ENCODE measurements at regions not wholly inside any gene's neighbourhood (a gene's known extent, or its start where the extent isn't known, plus 50 kb on each side); places are given as distances from the start of the nearest gene placed in this dataset.

- no peak overlapping the region for H3K4me3 ChIP-seq (ENCODE audit: low read depth, low read length)
- H3K36me3 ChIP-seq (replicated peaks) = no peaks in the 10 kb centered on the region
- no peak overlapping the region for H3K27ac ChIP-seq
- no peaks in the 10 kb centered on the region for H3K27me3 ChIP-seq (replicated peaks)
- in situ Hi-C loops (cut with HindIII; ENCODE audit: low pct_ligation_motif_present, low sequenced_read_pairs) = no loop called here
- DNase-seq = no peak
- no peak for TF ChIP-seq CTCF (IDR thresholded peaks at IDR 0.05; ENCODE audit: low read depth, low read length, missing control alignments)
Measured at GRCh38 chr19:29448046-29448445, 77.7 kb upstream of the VSTM2B start.

GRCh38 chr19:29449371-29449770, 76.4 kb upstream of the VSTM2B start:
- H3K4me3 ChIP-seq (ENCODE audit: low read depth, low read length) = no peak overlapping the region
- in situ Hi-C loops (cut with HindIII; ENCODE audit: low pct_ligation_motif_present, low sequenced_read_pairs) = no loop called here
- no peaks in the 10 kb centered on the region for H3K27me3 ChIP-seq (replicated peaks)
- no peaks in the 10 kb centered on the region for H3K36me3 ChIP-seq (replicated peaks)
- TF ChIP-seq CTCF (IDR thresholded peaks at IDR 0.05; ENCODE audit: low read depth, low read length, missing control alignments) = no peak
- DNase-seq = no peak
- H3K27ac ChIP-seq = no peak overlapping the region

GRCh38 chr19:29450306-29450705, 75.5 kb upstream of the VSTM2B start:
- TF ChIP-seq CTCF (IDR thresholded peaks at IDR 0.05; ENCODE audit: low read depth, low read length, missing control alignments) = no peak
- DNase-seq = no peak
- Histone ChIP-seq H3K27me3 (replicated peaks) (no peaks in the 10 kb centered on the region), H3K4me3 (ENCODE audit: low read depth, low read length) (no peak overlapping the region), H3K27ac (no peak overlapping the region), H3K36me3 (replicated peaks) (no peaks in the 10 kb centered on the region)
- in situ Hi-C loops (cut with HindIII; ENCODE audit: low pct_ligation_motif_present, low sequenced_read_pairs) = no loop called here

- no peak for TF ChIP-seq CTCF (IDR thresholded peaks at IDR 0.05; ENCODE audit: low read depth, low read length, missing control alignments)
- in situ Hi-C loops (cut with HindIII; ENCODE audit: low pct_ligation_motif_present, low sequenced_read_pairs) = no loop called here
Measured at GRCh38 chr19:29450812-29451211, 75.0 kb upstream of the VSTM2B start.

GRCh38 chr19:29454109-29454508, 71.7 kb upstream of the VSTM2B start:
- no peak for TF ChIP-seq CTCF (IDR thresholded peaks at IDR 0.05; ENCODE audit: low read depth, low read length, missing control alignments)
- no peak overlapping the region for H3K4me3 ChIP-seq (ENCODE audit: low read depth, low read length)
- DNase-seq = no peak
- no peak overlapping the region for H3K27ac ChIP-seq
- H3K27me3 ChIP-seq (replicated peaks) = no peaks in the 10 kb centered on the region
- in situ Hi-C loops (cut with HindIII; ENCODE audit: low pct_ligation_motif_present, low sequenced_read_pairs) = no loop called here
- H3K36me3 ChIP-seq (replicated peaks) = no peaks in the 10 kb centered on the region

More at GRCh38 chr19:29450812-29451211, 75.0 kb upstream of the VSTM2B start:
- Histone ChIP-seq H3K36me3 (replicated peaks) (no peaks in the 10 kb centered on the region), H3K4me3 (ENCODE audit: low read depth, low read length) (no peak overlapping the region), H3K27me3 (replicated peaks) (no peaks in the 10 kb centered on the region), H3K27ac (no peak overlapping the region)
- no peak for DNase-seq

- Histone ChIP-seq H3K36me3 (replicated peaks) (no peaks in the 10 kb centered on the region), H3K4me3 (ENCODE audit: low read depth, low read length) (no peak overlapping the region), H3K27me3 (replicated peaks) (no peaks in the 10 kb centered on the region), H3K27ac (no peak overlapping the region)
- TF ChIP-seq CTCF (IDR thresholded peaks at IDR 0.05; ENCODE audit: low read depth, low read length, missing control alignments) = no peak
- no peak for DNase-seq
- in situ Hi-C loops (cut with HindIII; ENCODE audit: low pct_ligation_motif_present, low sequenced_read_pairs) = no loop called here
Measured at GRCh38 chr19:29457413-29457812, 68.4 kb upstream of the VSTM2B start.

Measured in brain microvascular endothelial cell (primary cell).